NB4 (cell line): ENCODE measurements at regions not wholly inside any gene's neighbourhood (a gene's known extent, or its start where the extent isn't known, plus 50 kb on each side); places are given as distances from the start of the nearest gene placed in this dataset.

Experiments used
- DNase-seq: peaks from one replicate; pipeline ENCODE4 v3.0.0; 2010; ENCODE audit warnings: low read depth
- H3K4me3 ChIP-seq: one replicate; pipeline ENCODE4 v1.5.1; 2011; ENCODE audit warnings: mild to moderate bottlenecking, low read depth, low read length, moderate library complexity
- CTCF ChIP-seq: IDR thresholded peaks from one replicate; pipeline ENCODE4 v1.5.1; 2012; ENCODE audit warnings: low read depth, low read length
- MAX ChIP-seq: IDR thresholded peaks from 2 replicates; pipeline ENCODE4 v1.6.1; 2011; ENCODE audit warnings: low read depth, low read length
- MYC ChIP-seq: IDR thresholded peaks from 2 replicates; pipeline ENCODE4 v1.6.1; 2011; ENCODE audit warnings: low read depth, low read length
- POLR2A ChIP-seq: IDR thresholded peaks from 2 replicates; pipeline ENCODE4 v1.6.1; 2011; ENCODE audit warnings: mild to moderate bottlenecking; ENCODE audit not compliant: insufficient read length; ENCODE audit errors: extremely low read depth

- H3K4me3 ChIP-seq = no peak overlapping the region
- DNase-seq = no peak
- TF ChIP-seq POLR2A = no peak
- TF ChIP-seq MYC = no peak
- TF ChIP-seq MAX = no peak
- TF ChIP-seq CTCF = no peak
Measured at GRCh38 chr6:99187429-99187828, 162.0 kb downstream of the FAXC start.

- no peak for TF ChIP-seq POLR2A
- TF ChIP-seq CTCF = no peak
- TF ChIP-seq MAX = no peak
- no peak for TF ChIP-seq MYC
Measured at GRCh38 chr6:99186417-99186816, 163.1 kb downstream of the FAXC start.

GRCh38 chr6:99185525-99185924 is 163.9 kb downstream of the FAXC start:
- TF ChIP-seq CTCF = no peak
- no peak for TF ChIP-seq MYC
- no peak for TF ChIP-seq MAX
- no peak for TF ChIP-seq POLR2A
- no peak for DNase-seq

More at GRCh38 chr6:99186417-99186816, 163.1 kb downstream of the FAXC start:
- DNase-seq = no peak
- H3K4me3 ChIP-seq = no peak overlapping the region

GRCh38 chr6:99184696-99185095 is 164.8 kb downstream of the FAXC start:
- no peak for TF ChIP-seq POLR2A
- TF ChIP-seq MYC = no peak
- TF ChIP-seq CTCF = no peak
- TF ChIP-seq MAX = no peak
- H3K4me3 ChIP-seq = no peak overlapping the region
- DNase-seq = no peak

More at GRCh38 chr6:99185525-99185924, 163.9 kb downstream of the FAXC start:
- H3K4me3 ChIP-seq = no peak overlapping the region

- DNase-seq = no peak
- TF ChIP-seq MYC = no peak
- TF ChIP-seq CTCF = no peak
- no peak for TF ChIP-seq MAX
- H3K4me3 ChIP-seq = no peak overlapping the region
Measured at GRCh38 chr6:99183066-99183465, 166.4 kb downstream of the FAXC start.

- no peak overlapping the region for H3K4me3 ChIP-seq
- no peak for DNase-seq
- no peak for TF ChIP-seq MYC
- TF ChIP-seq CTCF = no peak
- no peak for TF ChIP-seq MAX
- TF ChIP-seq POLR2A = no peak
Measured at GRCh38 chr6:99181174-99181573, 168.3 kb downstream of the FAXC start.
